Ovary (tissue), 3 donors: ENCODE measurements at regions not wholly inside any gene's neighbourhood (a gene's known extent, or its start where the extent isn't known, plus 50 kb on each side); places are given as distances from the start of the nearest gene placed in this dataset.

Experiments used
- CTCF ChIP-seq, 3 donors: fragments of 450-650 bp in 2 of 3; fragments of 200-600 bp in 1 of 3; IDR thresholded peaks; one replicate each; pipeline versions ENCODE4 v1.5.1 to v1.8.0; 2016 to 2022; ENCODE audit warnings: antibody characterized with exemption in 3 of 3, mild to moderate bottlenecking in 1 of 3
- POLR2A ChIP-seq: fragments of 450-650 bp; IDR thresholded peaks from one replicate; pipeline ENCODE4 v1.6.1; 2017; ENCODE audit warnings: antibody characterized with exemption, mild to moderate bottlenecking, moderate library complexity
- donor health status: DM: no; HTN: no; CAD: no.

GRCh38 chr5:99949361-99949760 is 585.8 kb upstream of the FAM174A start:
- TF ChIP-seq POLR2A = no peak
- no peak for TF ChIP-seq CTCF (IDR thresholded peaks at IDR 0.05)
